BLaER1 (cell line): ENCODE measurements at regions not wholly inside any gene's neighbourhood (a gene's known extent, or its start where the extent isn't known, plus 50 kb on each side); places are given as distances from the start of the nearest gene placed in this dataset.

Experiments used
- H3K27ac ChIP-seq: shearing (Covaris generic); formaldehyde crosslinking; 2 replicates; pipeline ENCODE4 v1.8.1; 2022
- H3K27me3 ChIP-seq: shearing (Covaris generic); formaldehyde crosslinking; 2 replicates; pipeline ENCODE4 v1.8.1; 2022
- H3K36me3 ChIP-seq: shearing (Covaris generic); formaldehyde crosslinking; 2 replicates; pipeline ENCODE4 v1.8.1; 2022
- H3K4me1 ChIP-seq: shearing (Covaris generic); formaldehyde crosslinking; 2 replicates; pipeline ENCODE4 v1.8.1; 2022
- H3K4me2 ChIP-seq: shearing (Covaris generic); formaldehyde crosslinking; 2 replicates; pipeline ENCODE4 v1.8.1; 2022
- H3K4me3 ChIP-seq: shearing (Covaris generic); formaldehyde crosslinking; 2 replicates; pipeline ENCODE4 v1.8.1; 2022
- H3K9ac ChIP-seq: shearing (Covaris generic); formaldehyde crosslinking; 2 replicates; pipeline ENCODE4 v1.8.1; 2022
- H3K9me3 ChIP-seq: shearing (Covaris generic); formaldehyde crosslinking; 2 replicates; pipeline ENCODE4 v1.8.1; 2022
- H4K20me1 ChIP-seq: shearing (Covaris generic); formaldehyde crosslinking; 2 replicates; pipeline ENCODE4 v1.8.1; 2022
- Cebpa-rat ChIP-seq: shearing (Covaris generic); IDR thresholded peaks from 2 replicates; pipeline ENCODE4 v1.8.1; 2022

- H3K4me1 ChIP-seq: peaks cover 16% of the 10 kb centered on the region; the same call in 1 of the 2 replicates
- no peaks in the 10 kb centered on the region for H3K36me3 ChIP-seq
- H3K4me3 ChIP-seq: no peak overlapping the region
- no peaks in the 10 kb centered on the region for H4K20me1 ChIP-seq
- H3K9ac ChIP-seq: no peak overlapping the region
- H3K9me3 ChIP-seq: peaks cover 15% of the 10 kb centered on the region
- H3K4me2 ChIP-seq: no peak overlapping the region; the same call in 1 of the 2 replicates
- no peak overlapping the region for H3K27ac ChIP-seq
- H3K27me3 ChIP-seq: no peaks in the 10 kb centered on the region
- no peak for TF ChIP-seq Cebpa-rat
These were observed 87.8 kb upstream of the PPP1R26 start for GRCh38 chr9:135391759-135392158.

GRCh38 chr9:135392511-135392910 lies 87.1 kb upstream of the PPP1R26 start:
- Histone ChIP-seq H3K27ac (no peak overlapping the region), H3K27me3 (no peaks in the 10 kb centered on the region), H4K20me1 (no peaks in the 10 kb centered on the region), H3K4me3 (no peak overlapping the region), H3K36me3 (no peaks in the 10 kb centered on the region), H3K9ac (no peak overlapping the region), H3K4me2 (no peak overlapping the region), H3K4me1 (peaks cover 16% of the 10 kb centered on the region; the same call in 1 of the 2 replicates), H3K9me3 (peaks cover 22% of the 10 kb centered on the region)
- no peak for TF ChIP-seq Cebpa-rat

- H3K4me2 ChIP-seq: no peak overlapping the region
- H3K4me3 ChIP-seq: no peak overlapping the region
- H3K9me3 ChIP-seq: peaks cover 26% of the 10 kb centered on the region
- H3K9ac ChIP-seq: no peak overlapping the region
- H3K36me3 ChIP-seq: no peaks in the 10 kb centered on the region
- no peak overlapping the region for H3K27ac ChIP-seq
- no peaks in the 10 kb centered on the region for H3K27me3 ChIP-seq
- no peak for TF ChIP-seq Cebpa-rat
- no peaks in the 10 kb centered on the region for H4K20me1 ChIP-seq
- H3K4me1 ChIP-seq: peaks cover 16% of the 10 kb centered on the region; the same call in 1 of the 2 replicates
These were observed 85.5 kb upstream of the PPP1R26 start for GRCh38 chr9:135394131-135394530.

- Histone ChIP-seq H3K4me3 (no peak overlapping the region), H4K20me1 (no peaks in the 10 kb centered on the region), H3K27me3 (no peaks in the 10 kb centered on the region), H3K9me3 (peaks cover 26% of the 10 kb centered on the region), H3K27ac (no peak overlapping the region), H3K4me2 (no peak overlapping the region), H3K36me3 (no peaks in the 10 kb centered on the region), H3K4me1 (peaks cover 12% of the 10 kb centered on the region; the same call in 1 of the 2 replicates), H3K9ac (no peak overlapping the region)
- no peak for TF ChIP-seq Cebpa-rat
These were observed 84.6 kb upstream of the PPP1R26 start for GRCh38 chr9:135394699-135395645.

- H3K9me3 ChIP-seq: peaks cover 26% of the 10 kb centered on the region
- no peak overlapping the region for H3K9ac ChIP-seq
- TF ChIP-seq Cebpa-rat: no peak
- no peaks in the 10 kb centered on the region for H3K4me1 ChIP-seq
- no peaks in the 10 kb centered on the region for H3K36me3 ChIP-seq
- no peaks in the 10 kb centered on the region for H4K20me1 ChIP-seq
- H3K4me3 ChIP-seq: no peak overlapping the region
- no peak overlapping the region for H3K4me2 ChIP-seq
- H3K27me3 ChIP-seq: no peaks in the 10 kb centered on the region
- H3K27ac ChIP-seq: no peak overlapping the region
These were observed 82.4 kb upstream of the PPP1R26 start for GRCh38 chr9:135397142-135397541.

- Histone ChIP-seq H3K9ac (no peak overlapping the region), H3K27me3 (no peaks in the 10 kb centered on the region), H3K4me2 (no peak overlapping the region), H3K4me3 (no peak overlapping the region), H3K9me3 (peaks cover 26% of the 10 kb centered on the region), H3K27ac (no peak overlapping the region), H3K36me3 (no peaks in the 10 kb centered on the region), H4K20me1 (no peaks in the 10 kb centered on the region), H3K4me1 (no peaks in the 10 kb centered on the region)
- TF ChIP-seq Cebpa-rat: no peak
These were observed 80.5 kb upstream of the PPP1R26 start for GRCh38 chr9:135399000-135399649.

GRCh38 chr9:135400496-135400895 lies 79.1 kb upstream of the PPP1R26 start:
- Histone ChIP-seq H3K4me2 (no peak overlapping the region), H3K36me3 (no peaks in the 10 kb centered on the region), H4K20me1 (no peaks in the 10 kb centered on the region), H3K4me1 (no peaks in the 10 kb centered on the region), H3K4me3 (no peak overlapping the region), H3K9me3 (peaks cover 24% of the 10 kb centered on the region), H3K27ac (no peak overlapping the region), H3K27me3 (no peaks in the 10 kb centered on the region), H3K9ac (no peak overlapping the region)
- TF ChIP-seq Cebpa-rat: no peak

- Histone ChIP-seq H3K27me3 (no peaks in the 10 kb centered on the region), H4K20me1 (no peaks in the 10 kb centered on the region), H3K4me3 (no peak overlapping the region), H3K36me3 (no peaks in the 10 kb centered on the region), H3K4me2 (no peak overlapping the region), H3K9me3 (peaks cover 16% of the 10 kb centered on the region), H3K9ac (no peak overlapping the region), H3K4me1 (no peaks in the 10 kb centered on the region), H3K27ac (no peak overlapping the region)
- TF ChIP-seq Cebpa-rat: no peak
These were observed 78.4 kb upstream of the PPP1R26 start for GRCh38 chr9:135401218-135401617.

- Histone ChIP-seq H3K4me3 (no peak overlapping the region), H3K9me3 (peaks cover 8% of the 10 kb centered on the region), H4K20me1 (no peaks in the 10 kb centered on the region), H3K9ac (no peak overlapping the region), H3K27me3 (no peaks in the 10 kb centered on the region), H3K27ac (no peak overlapping the region), H3K4me1 (no peaks in the 10 kb centered on the region), H3K36me3 (no peaks in the 10 kb centered on the region), H3K4me2 (no peak overlapping the region)
- TF ChIP-seq Cebpa-rat: no peak
These were observed 77.4 kb upstream of the PPP1R26 start for GRCh38 chr9:135402048-135402738.
